ENCODE measurements at regions not wholly inside any gene's neighbourhood (a gene's known extent, or its start where the extent isn't known, plus 50 kb on each side); places are given as distances from the start of the nearest gene placed in this dataset.

DNA sequence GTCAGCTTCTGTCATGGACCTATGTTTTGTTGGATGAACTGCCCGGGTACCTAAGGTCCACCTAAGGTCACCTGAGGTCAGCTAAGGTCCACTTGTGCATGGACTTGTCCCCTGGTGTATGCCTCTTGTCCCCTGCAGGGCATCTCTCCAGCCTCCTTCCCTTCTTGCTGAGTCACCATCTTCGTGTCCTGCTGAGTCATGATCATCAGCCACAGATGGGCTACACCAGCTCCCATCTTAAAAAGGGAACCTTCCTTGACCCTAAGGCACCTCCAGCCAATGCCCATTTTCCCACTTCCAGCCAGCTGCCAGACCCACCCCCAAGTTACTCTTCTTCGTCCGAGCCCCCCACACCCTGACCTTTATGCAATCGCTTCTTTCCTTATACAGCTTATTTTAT lies 544.9 kb downstream of the TBC1D22A start:
- TF ChIP-seq, protein P1, sequence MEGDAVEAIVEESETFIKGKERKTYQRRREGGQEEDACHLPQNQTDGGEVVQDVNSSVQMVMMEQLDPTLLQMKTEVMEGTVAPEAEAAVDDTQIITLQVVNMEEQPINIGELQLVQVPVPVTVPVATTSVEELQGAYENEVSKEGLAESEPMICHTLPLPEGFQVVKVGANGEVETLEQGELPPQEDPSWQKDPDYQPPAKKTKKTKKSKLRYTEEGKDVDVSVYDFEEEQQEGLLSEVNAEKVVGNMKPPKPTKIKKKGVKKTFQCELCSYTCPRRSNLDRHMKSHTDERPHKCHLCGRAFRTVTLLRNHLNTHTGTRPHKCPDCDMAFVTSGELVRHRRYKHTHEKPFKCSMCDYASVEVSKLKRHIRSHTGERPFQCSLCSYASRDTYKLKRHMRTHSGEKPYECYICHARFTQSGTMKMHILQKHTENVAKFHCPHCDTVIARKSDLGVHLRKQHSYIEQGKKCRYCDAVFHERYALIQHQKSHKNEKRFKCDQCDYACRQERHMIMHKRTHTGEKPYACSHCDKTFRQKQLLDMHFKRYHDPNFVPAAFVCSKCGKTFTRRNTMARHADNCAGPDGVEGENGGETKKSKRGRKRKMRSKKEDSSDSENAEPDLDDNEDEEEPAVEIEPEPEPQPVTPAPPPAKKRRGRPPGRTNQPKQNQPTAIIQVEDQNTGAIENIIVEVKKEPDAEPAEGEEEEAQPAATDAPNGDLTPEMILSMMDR (IDR thresholded peaks at IDR 0.05), result no peak
- TF ChIP-seq EZH2 (IDR thresholded peaks at IDR 0.05; ENCODE audit: borderline replicate concordance, insufficient read depth, low read depth, low read length, poor library complexity, severe bottlenecking), result no peak
